Caco-2 (cell line): ENCODE measurements at regions not wholly inside any gene's neighbourhood (a gene's known extent, or its start where the extent isn't known, plus 50 kb on each side); places are given as distances from the start of the nearest gene placed in this dataset.
"Not testable (repeated sequence)": the region's sequence is repeated elsewhere in the genome, so short reads cannot be mapped to it uniquely, and the experiment has no call there.

Experiments
- BruUV-seq: library from RNA; stranded (reverse); fragments of 400-500 nt; replicated peaks from 2 replicates; lab custom pipeline; 2021; lab: Mats Ljungman, UMichigan
- CTCF ChIA-PET: fragments of 300-600 bp; sonication (Branson Sonifier 250); formaldehyde crosslinking; loops from one replicate; lab custom pipeline; 2022; ENCODE audit warnings: antibody characterized with exemption; lab: Charles Lee
- POLR2A ChIA-PET: fragments of 300-600 bp; sonication (Branson Sonifier 250); formaldehyde crosslinking; loops from one replicate; lab custom pipeline; 2022; ENCODE audit warnings: antibody characterized with exemption; lab: Charles Lee
- DNase-seq, 2 experiments: peaks; one replicate each; pipeline versions ENCODE4 v3.0.0 to v3.0.0-alpha.2; 2020 to 2022
- H3K27me3 ChIP-seq: replicated peaks from 2 replicates; pipeline ENCODE4 v1.6.0; 2011; ENCODE audit warnings: low read length; ENCODE audit not compliant: control insufficient read depth, insufficient read depth
- H3K36me3 ChIP-seq: 2 replicates; pipeline ENCODE4 v1.5.1; 2011; ENCODE audit warnings: low read length; ENCODE audit not compliant: control insufficient read depth, insufficient read depth
- H3K4me1 ChIP-seq: fragments of 250-450 bp; sonication (Bioruptor Pico); 2 replicates; pipeline ENCODE4 v1.5.1; 2020; ENCODE audit warnings: mild to moderate bottlenecking
- H3K4me3 ChIP-seq: 2 replicates; pipeline ENCODE4 v1.5.1; 2011; ENCODE audit warnings: low read depth, mild to moderate bottlenecking, control low read depth, low read length
- H3K9me3 ChIP-seq: fragments of 250-450 bp; sonication (Bioruptor Pico); 2 replicates; pipeline ENCODE4 v1.5.1; 2020; ENCODE audit warnings: mild to moderate bottlenecking, moderate library complexity
- H3K27ac Mint-ChIP-seq: one replicate; pipeline ENCODE4 v1.8.0; 2022; ENCODE audit warnings: mixed read lengths; ENCODE audit not compliant: unreplicated experiment
- H3K27me3 Mint-ChIP-seq: one replicate; pipeline ENCODE4 v1.8.0; 2022; ENCODE audit warnings: mixed read lengths; ENCODE audit not compliant: insufficient read depth, unreplicated experiment
- H3K36me3 Mint-ChIP-seq: one replicate; pipeline ENCODE4 v1.8.0; 2022; ENCODE audit warnings: mild to moderate bottlenecking, mixed read lengths; ENCODE audit not compliant: insufficient read depth, unreplicated experiment
- H3K4me1 Mint-ChIP-seq: one replicate; pipeline ENCODE4 v1.8.0; 2022; ENCODE audit warnings: low read depth, mixed read lengths; ENCODE audit not compliant: unreplicated experiment
- H3K4me3 Mint-ChIP-seq: one replicate; pipeline ENCODE4 v1.8.0; 2022; ENCODE audit warnings: mild to moderate bottlenecking, moderate library complexity, mixed read lengths; ENCODE audit not compliant: unreplicated experiment
- H3K9me3 Mint-ChIP-seq: one replicate; pipeline ENCODE4 v1.8.0; 2022; ENCODE audit warnings: mixed read lengths; ENCODE audit not compliant: unreplicated experiment
- CTCF ChIP-seq, 2 experiments: fragments of 200-600 bp in 1 of 2; IDR thresholded peaks; 1 replicate in 1 of 2; 2 replicates in 1 of 2; pipeline versions ENCODE4 v1.5.1 to v1.8.0; 2011 to 2022; ENCODE audit warnings: antibody characterized with exemption in 1 of 2, control low read depth in 1 of 2, inconsistent platforms in 1 of 2, low read depth in 1 of 2, low read length in 1 of 2, mild to moderate bottlenecking in 1 of 2, moderate library complexity in 1 of 2; ENCODE audit not compliant: insufficient read depth in 1 of 2, severe bottlenecking in 1 of 2, unreplicated experiment in 1 of 2
- intact Hi-C: fragments of 100-400 bp; cut with micrococcal nuclease; formaldehyde crosslinking; loops from one replicate; pipeline ENCODE4 v1.10.0; 2022; ENCODE audit not compliant: unreplicated experiment

- H3K4me3 ChIP-seq = no peak overlapping the region
- no peak for DNase-seq
- no TSS peak for BruUV-seq
- no peaks in the 10 kb centered on the region for H3K9me3 ChIP-seq
- no peaks in the 10 kb centered on the region for H3K27me3 Mint-ChIP-seq
- H3K27me3 ChIP-seq = no peaks in the 10 kb centered on the region
- H3K36me3 ChIP-seq = no peaks in the 10 kb centered on the region
- no peaks in the 10 kb centered on the region for H3K4me1 ChIP-seq
- intact Hi-C loops = no loop called here
- no peaks in the 10 kb centered on the region for H3K9me3 Mint-ChIP-seq
- no peak for TF ChIP-seq CTCF (IDR thresholded peaks at IDR 0.05; ENCODE audit: insufficient read depth in 1 of 2, low read depth in 1 of 2, low read length in 1 of 2, severe bottlenecking in 1 of 2, unreplicated experiment in 1 of 2)
- H3K36me3 Mint-ChIP-seq = no peaks in the 10 kb centered on the region
- H3K4me1 Mint-ChIP-seq = no peaks in the 10 kb centered on the region
- H3K27ac Mint-ChIP-seq = no peak overlapping the region
- CTCF ChIA-PET = no interaction called here
- POLR2A ChIA-PET = no interaction called here
- no peak overlapping the region for H3K4me3 Mint-ChIP-seq
These were observed 71.4 kb downstream of the SLC41A2 start for GRCh38 chr12:104886418-104887401.

- H3K27me3 ChIP-seq, H3K4me1 Mint-ChIP-seq, H3K4me1 ChIP-seq, CTCF ChIA-PET, H3K36me3 ChIP-seq, H3K4me3 Mint-ChIP-seq, DNase-seq, H3K4me3 ChIP-seq, H3K27me3 Mint-ChIP-seq, H3K36me3 Mint-ChIP-seq, H3K9me3 ChIP-seq, POLR2A ChIA-PET, H3K9me3 Mint-ChIP-seq, BruUV-seq, H3K27ac Mint-ChIP-seq: not testable (repeated sequence)
- intact Hi-C loops = loop anchor here (10.0 kb wide), 2 partner anchors 144 to 176 kb away; no protein-coding TSS in a partner anchor
These were observed 79.2 kb downstream of the SLC41A2 start for GRCh38 chr12:104878858-104879257.

GRCh38 chr12:104877103-104877705, 80.9 kb downstream of the SLC41A2 start:
- peak in 1 of 2 experiments; percentile 21 for DNase-seq
- Mint-ChIP-seq H3K9me3 (no peaks in the 10 kb centered on the region), H3K27ac (no peak overlapping the region), H3K27me3 (no peaks in the 10 kb centered on the region), H3K36me3 (no peaks in the 10 kb centered on the region), H3K4me3 (no peak overlapping the region), H3K4me1 (no peaks in the 10 kb centered on the region)
- TF ChIP-seq CTCF (IDR thresholded peaks at IDR 0.05; ENCODE audit: insufficient read depth in 1 of 2, low read depth in 1 of 2, low read length in 1 of 2, severe bottlenecking in 1 of 2, unreplicated experiment in 1 of 2) = peak; percentile 47 to 49
- intact Hi-C loops = loop anchor here (2.0 to 10.0 kb wide), 3 partner anchors 142 to 496 kb away; no protein-coding TSS in a partner anchor
- no TSS peak for BruUV-seq
- ChIA-PET CTCF (no interaction called here), POLR2A (no interaction called here)
- Histone ChIP-seq H3K9me3 (no peaks in the 10 kb centered on the region), H3K27me3 (no peaks in the 10 kb centered on the region), H3K4me3 (no peak overlapping the region), H3K36me3 (no peaks in the 10 kb centered on the region), H3K4me1 (no peaks in the 10 kb centered on the region)
